ENCODE measurements at regions not wholly inside any gene's neighbourhood (a gene's known extent, or its start where the extent isn't known, plus 50 kb on each side); places are given as distances from the start of the nearest gene placed in this dataset.

DNA sequence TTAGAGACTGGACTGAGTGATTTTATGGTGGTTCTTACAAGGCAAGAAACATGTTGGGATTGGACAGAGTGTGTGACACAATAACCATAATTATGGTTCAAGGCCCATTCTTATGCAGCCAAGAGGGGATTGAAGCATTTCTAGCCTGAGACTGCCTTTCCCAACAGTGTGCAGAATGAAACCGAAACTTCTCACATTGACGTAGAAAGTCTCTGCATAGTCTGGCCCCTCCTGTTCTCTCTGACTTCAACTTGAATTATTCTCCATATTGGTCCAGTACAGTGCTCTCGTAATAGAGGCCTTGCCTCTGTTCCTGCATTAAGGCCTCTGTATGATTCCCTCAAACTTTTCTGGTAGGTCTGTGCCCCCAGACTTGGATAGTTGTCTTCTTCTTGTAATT is 138.3 kb downstream of the DIPK2A start:
- intact Hi-C loops (cut with DNase I, micrococcal nuclease): no loop called here
- Mint-ChIP-seq H3K36me3 (ENCODE audit: low read depth) (no peaks in the 10 kb centered on the region), H3K9me3 (no peaks in the 10 kb centered on the region), H3K4me3 (no peak overlapping the region), H3K4me1 (ENCODE audit: low read depth) (no peaks in the 10 kb centered on the region), H3K27ac (no peak overlapping the region), H3K27me3 (peaks cover 11% of the 10 kb centered on the region)
- Histone ChIP-seq H3K4me1 (ENCODE audit: insufficient read depth, low read length) (no peaks in the 10 kb centered on the region), H3K9me3 (ENCODE audit: control insufficient read depth in 1 of 2, insufficient read depth in 1 of 2, low read length in 2 of 2) (no peaks in the 10 kb centered on the region), H3K27ac (ENCODE audit: low read depth in 1 of 2, low read length in 2 of 2) (no peak overlapping the region), H3K27me3 (ENCODE audit: control insufficient read depth in 1 of 2, insufficient read depth in 2 of 2, low read length in 2 of 2) (peaks cover 0 to 2% of the 10 kb centered on the region in 2 experiments), H3K4me3 (ENCODE audit: low read length) (no peak overlapping the region), H3K36me3 (ENCODE audit: insufficient read depth, low read length) (no peaks in the 10 kb centered on the region)
- DNase-seq: peak in 2 of 14 experiments; percentile 11 to 38
- ChIA-PET CTCF (no interaction called here), POLR2A (no interaction called here)
- ATAC-seq (ENCODE audit: poor library complexity): no peak
- no peak for TF ChIP-seq CTCF (IDR thresholded peaks at IDR 0.05)

DNA sequence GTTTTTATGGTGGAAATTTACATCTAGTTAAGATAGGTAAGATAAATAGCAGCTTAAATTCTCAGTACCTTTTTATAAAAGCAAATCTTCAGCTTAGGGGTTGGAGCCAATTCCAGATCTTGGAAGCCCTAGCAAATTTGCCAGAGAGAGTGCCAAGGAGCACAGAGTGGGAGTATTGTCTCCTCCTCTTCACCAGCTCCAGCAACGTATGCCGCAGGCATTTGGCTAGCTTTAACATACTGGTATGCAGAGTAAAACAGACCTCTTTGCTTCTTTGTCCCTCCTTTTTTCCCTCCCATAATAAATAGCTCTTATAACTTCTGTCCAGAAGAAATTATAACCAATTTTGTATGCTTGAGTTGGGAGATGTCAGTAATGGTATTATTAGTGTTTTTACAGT is 140.4 kb downstream of the DIPK2A start:
- CTCF ChIA-PET: no interaction called here
- DNase-seq: no peak
- H3K9me3 ChIP-seq (ENCODE audit: control insufficient read depth in 1 of 2, insufficient read depth in 1 of 2, low read length in 2 of 2): no peaks in the 10 kb centered on the region
- Mint-ChIP-seq H3K9me3 (no peaks in the 10 kb centered on the region), H3K27ac (no peak overlapping the region), H3K36me3 (ENCODE audit: low read depth) (no peaks in the 10 kb centered on the region), H3K4me1 (ENCODE audit: low read depth) (no peaks in the 10 kb centered on the region), H3K27me3 (peaks cover 21% of the 10 kb centered on the region), H3K4me3 (no peak overlapping the region)
- intact Hi-C loops (cut with DNase I, micrococcal nuclease): no loop called here
- peaks cover 0 to 5% of the 10 kb centered on the region in 2 experiments for H3K27me3 ChIP-seq (ENCODE audit: control insufficient read depth in 1 of 2, insufficient read depth in 2 of 2, low read length in 2 of 2)
- no peaks in the 10 kb centered on the region for H3K4me1 ChIP-seq (ENCODE audit: insufficient read depth, low read length)
- no peak overlapping the region for H3K4me3 ChIP-seq (ENCODE audit: low read length)
- ATAC-seq (ENCODE audit: poor library complexity): no peak
- POLR2A ChIA-PET: no interaction called here
- no peak overlapping the region for H3K27ac ChIP-seq (ENCODE audit: low read depth in 1 of 2, low read length in 2 of 2)
- no peak for TF ChIP-seq CTCF (IDR thresholded peaks at IDR 0.05)
- no peaks in the 10 kb centered on the region for H3K36me3 ChIP-seq (ENCODE audit: insufficient read depth, low read length)

DNA sequence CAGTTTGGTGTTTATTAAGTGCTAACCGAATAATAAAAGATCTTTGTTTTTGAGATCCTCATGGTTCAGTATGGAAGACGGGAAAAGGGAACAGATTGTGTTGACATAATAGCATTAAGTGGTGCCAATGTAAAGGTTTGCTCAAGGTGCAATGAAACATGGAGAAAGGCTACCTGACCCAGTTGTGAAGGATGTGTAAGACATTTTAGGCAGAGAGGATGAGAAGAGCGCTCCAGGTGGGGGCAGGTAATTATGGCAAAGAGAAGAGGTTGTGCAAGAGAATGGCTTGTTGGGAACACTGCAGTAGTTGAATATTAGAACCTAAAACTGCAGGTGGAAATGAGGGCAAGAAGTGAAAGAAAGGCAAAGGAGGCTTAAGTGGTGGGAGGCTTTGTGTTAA is 140.8 kb downstream of the DIPK2A start:
- no peaks in the 10 kb centered on the region for H3K9me3 ChIP-seq (ENCODE audit: control insufficient read depth in 1 of 2, insufficient read depth in 1 of 2, low read length in 2 of 2)
- peaks cover 0 to 5% of the 10 kb centered on the region in 2 experiments for H3K27me3 ChIP-seq (ENCODE audit: control insufficient read depth in 1 of 2, insufficient read depth in 2 of 2, low read length in 2 of 2)
- ChIA-PET CTCF (no interaction called here), POLR2A (no interaction called here)
- H3K27me3 Mint-ChIP-seq: peaks cover 19% of the 10 kb centered on the region
- no peaks in the 10 kb centered on the region for H3K9me3 Mint-ChIP-seq
- no peaks in the 10 kb centered on the region for H3K4me1 Mint-ChIP-seq (ENCODE audit: low read depth)
- ATAC-seq (ENCODE audit: poor library complexity) (no peak), DNase-seq (no peak)
- no peak for TF ChIP-seq CTCF (IDR thresholded peaks at IDR 0.05)
- no peak overlapping the region for H3K4me3 ChIP-seq (ENCODE audit: low read length)
- no peaks in the 10 kb centered on the region for H3K4me1 ChIP-seq (ENCODE audit: insufficient read depth, low read length)
- H3K27ac Mint-ChIP-seq: no peak overlapping the region
- no peak overlapping the region for H3K27ac ChIP-seq (ENCODE audit: low read depth in 1 of 2, low read length in 2 of 2)
- no peaks in the 10 kb centered on the region for H3K36me3 ChIP-seq (ENCODE audit: insufficient read depth, low read length)
- intact Hi-C loops (cut with DNase I, micrococcal nuclease): no loop called here
- H3K36me3 Mint-ChIP-seq (ENCODE audit: low read depth): no peaks in the 10 kb centered on the region
- H3K4me3 Mint-ChIP-seq: no peak overlapping the region
